ENCODE measurements at regions not wholly inside any gene's neighbourhood (a gene's known extent, or its start where the extent isn't known, plus 50 kb on each side); places are given as distances from the start of the nearest gene placed in this dataset.

DNA sequence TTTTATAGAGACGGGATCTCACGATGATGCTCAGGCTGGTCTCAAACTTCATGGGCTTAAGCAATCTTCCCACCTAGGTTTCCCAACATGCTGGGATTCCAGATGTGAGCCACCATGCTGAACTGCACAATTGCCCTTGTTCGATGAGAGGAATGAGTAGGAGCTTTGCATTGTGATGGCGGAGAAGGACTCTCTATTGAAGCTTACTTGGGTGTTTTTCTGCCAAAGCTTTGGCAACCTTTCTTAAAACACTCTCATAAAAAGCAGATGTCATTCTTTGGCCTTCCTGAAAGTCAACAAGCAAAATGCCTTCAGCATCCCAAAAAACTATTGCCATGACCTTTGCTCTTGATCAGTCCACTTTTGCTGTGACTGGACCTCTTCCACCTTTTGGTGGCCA is 904.8 kb upstream of the TMEM132C start:
- no peak for DNase-seq (ENCODE audit: low spot score)
- TF ChIP-seq, protein P1, sequence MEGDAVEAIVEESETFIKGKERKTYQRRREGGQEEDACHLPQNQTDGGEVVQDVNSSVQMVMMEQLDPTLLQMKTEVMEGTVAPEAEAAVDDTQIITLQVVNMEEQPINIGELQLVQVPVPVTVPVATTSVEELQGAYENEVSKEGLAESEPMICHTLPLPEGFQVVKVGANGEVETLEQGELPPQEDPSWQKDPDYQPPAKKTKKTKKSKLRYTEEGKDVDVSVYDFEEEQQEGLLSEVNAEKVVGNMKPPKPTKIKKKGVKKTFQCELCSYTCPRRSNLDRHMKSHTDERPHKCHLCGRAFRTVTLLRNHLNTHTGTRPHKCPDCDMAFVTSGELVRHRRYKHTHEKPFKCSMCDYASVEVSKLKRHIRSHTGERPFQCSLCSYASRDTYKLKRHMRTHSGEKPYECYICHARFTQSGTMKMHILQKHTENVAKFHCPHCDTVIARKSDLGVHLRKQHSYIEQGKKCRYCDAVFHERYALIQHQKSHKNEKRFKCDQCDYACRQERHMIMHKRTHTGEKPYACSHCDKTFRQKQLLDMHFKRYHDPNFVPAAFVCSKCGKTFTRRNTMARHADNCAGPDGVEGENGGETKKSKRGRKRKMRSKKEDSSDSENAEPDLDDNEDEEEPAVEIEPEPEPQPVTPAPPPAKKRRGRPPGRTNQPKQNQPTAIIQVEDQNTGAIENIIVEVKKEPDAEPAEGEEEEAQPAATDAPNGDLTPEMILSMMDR (conservative IDR thresholded peaks at IDR 0.05; ENCODE audit: low read depth): no peak
- no peak overlapping the region for H3K27ac ChIP-seq
- ChIA-PET CTCF (interaction anchor here (0.6 kb wide), 1 partner anchor 78 kb away, joined by 4 read pairs; no protein-coding TSS in a partner anchor), POLR2A (ENCODE audit: low non-redundant PET) (no interaction called here)

DNA sequence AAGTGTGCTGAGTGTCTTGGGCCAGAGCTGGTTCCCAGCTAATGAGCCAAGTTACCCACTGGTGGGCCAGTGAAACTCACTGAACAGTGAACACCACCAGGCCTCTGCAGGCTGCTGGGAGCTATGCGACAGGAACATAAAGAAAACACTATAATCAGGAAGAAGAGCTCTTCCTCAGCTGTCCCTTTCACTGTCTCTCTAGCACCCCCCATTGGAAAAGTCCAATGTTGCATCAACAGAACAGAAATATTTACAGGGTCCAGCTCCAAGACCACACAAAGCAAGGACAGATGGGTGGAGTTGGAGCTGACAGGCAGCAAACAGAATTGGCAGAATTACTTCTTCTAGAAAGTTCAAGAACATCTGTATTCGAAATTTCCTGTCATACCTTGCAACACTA is 903.6 kb upstream of the TMEM132C start:
- no peak for DNase-seq (ENCODE audit: low spot score)
- ChIA-PET CTCF (interaction anchor here (0.8 to 2.3 kb wide), 3 partner anchors 9 to 579 kb away, joined by 4 to 12 read pairs (median 4); no protein-coding TSS in a partner anchor), POLR2A (ENCODE audit: low non-redundant PET) (no interaction called here)
- TF ChIP-seq, protein P1 (conservative IDR thresholded peaks at IDR 0.05; ENCODE audit: low read depth): no peak
- no peak overlapping the region for H3K27ac ChIP-seq

DNA sequence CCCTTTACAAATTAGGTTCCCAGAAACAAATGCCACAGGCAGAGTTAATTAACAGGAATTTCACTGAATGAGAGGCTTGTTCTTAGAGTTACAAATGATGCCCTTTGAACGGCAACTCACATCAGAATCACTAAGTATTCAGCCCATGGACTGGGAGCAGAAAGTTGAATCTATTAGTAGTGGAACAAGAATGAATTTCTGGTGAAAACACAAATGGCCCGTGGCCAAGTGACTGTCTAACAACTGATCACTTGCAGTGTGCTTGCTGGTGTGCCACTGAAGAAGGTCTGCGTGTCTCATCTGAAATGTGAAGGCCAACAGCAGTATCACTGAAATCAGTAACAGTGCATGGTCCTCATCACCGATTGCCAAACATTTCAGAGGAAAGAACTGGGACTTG is 893.4 kb upstream of the TMEM132C start:
- TF ChIP-seq, protein P1 (conservative IDR thresholded peaks at IDR 0.05; ENCODE audit: low read depth): no peak
- ChIA-PET CTCF (no interaction called here), POLR2A (ENCODE audit: low non-redundant PET) (interaction anchor here (0.6 kb wide), 1 partner anchor 984 kb away, joined by 3 read pairs; no protein-coding TSS in a partner anchor)
- no peak for DNase-seq (ENCODE audit: low spot score)
- H3K27ac ChIP-seq: no peak overlapping the region

DNA sequence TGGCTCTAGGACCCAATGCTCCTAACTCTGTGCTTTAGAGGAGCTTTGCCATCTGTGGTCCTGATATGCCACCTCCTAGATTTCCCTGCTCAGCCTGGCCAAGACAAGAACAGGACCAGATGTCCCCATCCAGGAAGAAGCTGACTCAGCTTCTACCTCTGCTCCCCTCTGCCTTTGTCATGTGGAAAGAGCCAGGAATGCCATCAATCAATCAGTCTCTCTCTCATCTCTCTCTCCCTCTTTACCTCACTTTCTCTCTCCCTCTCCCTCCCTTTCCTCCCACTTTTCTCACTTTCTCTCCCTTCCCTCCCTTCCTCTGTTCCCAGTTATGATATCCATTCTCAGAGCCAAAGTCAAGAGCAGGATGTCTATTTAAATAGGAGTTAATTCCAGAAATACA is 892.5 kb upstream of the TMEM132C start:
- ChIA-PET POLR2A (ENCODE audit: low non-redundant PET) (no interaction called here), CTCF (no interaction called here)
- TF ChIP-seq, protein P1 (conservative IDR thresholded peaks at IDR 0.05; ENCODE audit: low read depth): no peak
- no peak for DNase-seq (ENCODE audit: low spot score)
- H3K27ac ChIP-seq: no peak overlapping the region

DNA sequence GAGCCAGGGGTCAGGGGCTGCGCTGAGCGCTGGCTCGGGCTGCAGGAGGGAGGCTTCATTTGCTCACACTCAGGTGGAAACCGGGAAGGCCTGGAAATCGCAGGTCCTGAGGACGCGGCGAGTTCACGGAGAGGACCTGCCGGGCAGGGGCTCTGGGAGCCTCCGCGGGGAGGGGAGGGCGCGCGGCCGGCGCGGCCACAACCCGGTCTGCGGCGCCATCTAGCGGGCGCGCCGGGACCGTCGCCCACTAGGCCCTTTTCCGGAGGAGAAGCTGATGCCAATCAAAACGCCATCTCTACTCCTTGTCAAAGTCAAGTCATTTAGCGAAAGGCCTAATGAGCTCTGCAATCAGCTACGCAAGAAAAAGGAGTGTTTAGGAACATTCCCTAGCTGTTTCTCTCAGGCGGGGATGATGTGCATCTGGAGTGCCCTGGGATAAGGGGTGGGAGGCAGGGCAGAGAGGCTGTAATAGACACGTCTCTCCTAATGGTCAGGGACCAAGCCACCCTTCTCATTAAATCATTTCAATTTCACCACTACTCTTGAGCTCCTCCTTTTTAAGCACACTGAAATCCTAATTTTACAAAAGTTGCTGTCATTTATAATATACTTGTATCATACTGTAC is 885.8 kb upstream of the TMEM132C start:
- ChIA-PET POLR2A (ENCODE audit: low non-redundant PET) (no interaction called here), CTCF (interaction anchor here (0.5 to 1.2 kb wide), 20 partner anchors 9 to 1831 kb away, joined by 3 to 12 read pairs (median 4); no protein-coding TSS in a partner anchor)
- TF ChIP-seq, protein P1 (conservative IDR thresholded peaks at IDR 0.05; ENCODE audit: low read depth): peak; percentile 90
- DNase-seq (ENCODE audit: low spot score): peak; percentile 65
- no peak overlapping the region for H3K27ac ChIP-seq

DNA sequence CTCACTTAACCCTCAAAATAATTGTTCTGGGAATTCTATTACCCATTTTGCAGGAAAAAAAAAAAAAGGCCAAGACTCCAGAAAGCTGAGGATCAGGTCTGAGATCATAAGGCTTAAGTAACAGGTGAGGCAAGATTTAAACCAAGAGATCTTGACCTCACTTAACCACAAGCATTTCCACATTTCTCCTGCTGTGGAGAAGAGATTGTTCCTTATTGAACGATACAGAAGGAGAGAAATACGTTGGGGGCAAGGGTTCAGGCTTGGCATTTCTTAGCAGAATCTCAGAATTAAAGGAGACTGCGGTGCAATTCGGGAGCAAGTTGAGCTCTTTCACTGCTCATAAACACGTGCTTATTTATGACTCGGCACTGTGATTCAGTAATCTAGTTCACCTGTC is 885.3 kb upstream of the TMEM132C start:
- ChIA-PET CTCF (interaction anchor here (0.5 to 1.2 kb wide), 20 partner anchors 8 to 1831 kb away, joined by 3 to 12 read pairs (median 4); no protein-coding TSS in a partner anchor), POLR2A (ENCODE audit: low non-redundant PET) (no interaction called here)

More for the DNA sequence above, 885.3 kb upstream of the TMEM132C start:
- no peak for DNase-seq (ENCODE audit: low spot score)
- H3K27ac ChIP-seq: no peak overlapping the region
- TF ChIP-seq, protein P1 (conservative IDR thresholded peaks at IDR 0.05; ENCODE audit: low read depth): no peak

All from RWPE1 (cell line).